Ascending aorta (tissue), 2 donors: ENCODE measurements at regions not wholly inside any gene's neighbourhood (a gene's known extent, or its start where the extent isn't known, plus 50 kb on each side); places are given as distances from the start of the nearest gene placed in this dataset.

Experiments used
- DNase-seq, 2 donors: peaks; one replicate each; pipeline ENCODE4 v3.0.0-alpha.2; 2019; ENCODE audit warnings: low spot score in 2 of 2
- H3K27ac ChIP-seq, 2 donors: fragments of 200-600 bp; sonication (generic); one replicate each; pipeline ENCODE4 v1.5.1; 2016 to 2017; ENCODE audit warnings: mild to moderate bottlenecking in 1 of 2
- H3K27me3 ChIP-seq: fragments of 200-600 bp; sonication (generic); one replicate; pipeline ENCODE4 v1.5.1; 2017
- H3K36me3 ChIP-seq, 2 donors: fragments of 200-600 bp; sonication (generic); one replicate each; pipeline ENCODE4 v1.5.1; 2016
- H3K4me1 ChIP-seq, 2 donors: fragments of 200-600 bp; sonication (generic); one replicate each; pipeline ENCODE4 v1.5.1; 2016 to 2017; ENCODE audit warnings: mild to moderate bottlenecking in 1 of 2
- H3K4me3 ChIP-seq, 2 donors: fragments of 200-600 bp; sonication (generic); one replicate each; pipeline ENCODE4 v1.5.1; 2016 to 2017; ENCODE audit warnings: mild to moderate bottlenecking in 1 of 2
- H3K9me3 ChIP-seq, 2 donors: fragments of 200-600 bp; sonication (generic); one replicate each; pipeline ENCODE4 v1.5.1; 2016
- intact Hi-C: fragments of 100-400 bp; cut with DNase I; formaldehyde crosslinking; loops from one replicate; pipeline ENCODE4 v1.15.1; 2023
- TF ChIP-seq, protein P1 (sequence below), 3 experiments: fragments of 200-600 bp in 2 of 3; fragments of 450-650 bp in 1 of 3; sonication (generic) in 2 of 3; IDR thresholded peaks; one replicate each; pipeline ENCODE4 v1.5.1; 2016 to 2019; ENCODE audit warnings: antibody characterized with exemption in 3 of 3, mild to moderate bottlenecking in 1 of 3, moderate library complexity in 1 of 3

DNA sequence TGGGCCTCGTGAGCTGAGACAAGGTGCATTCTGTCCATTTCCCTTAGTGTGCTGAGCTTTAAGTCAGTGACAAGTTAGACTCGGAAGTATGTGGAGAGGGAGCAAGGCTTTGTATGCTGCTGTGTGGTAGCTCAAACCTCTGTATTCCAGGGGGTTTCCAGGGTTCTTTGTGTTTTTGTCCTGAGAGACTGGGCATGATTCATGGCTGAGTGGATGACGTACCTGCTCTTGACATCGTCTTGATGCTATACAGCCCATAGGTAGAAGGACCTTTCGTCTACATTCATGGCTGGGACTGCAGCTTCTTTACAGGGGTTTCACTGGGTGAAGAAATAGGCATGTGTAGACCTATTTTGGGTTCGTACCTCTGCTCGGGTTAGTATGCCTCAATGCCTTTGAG is 162.7 kb upstream of the WDR1 start:
- Histone ChIP-seq H3K4me1 (no peaks in the 10 kb centered on the region), H3K4me3 (no peak overlapping the region), H3K27ac (no peak overlapping the region), H3K9me3 (no peaks in the 10 kb centered on the region), H3K36me3 (no peaks in the 10 kb centered on the region), H3K27me3 (no peaks in the 10 kb centered on the region)
- TF ChIP-seq, protein P1, sequence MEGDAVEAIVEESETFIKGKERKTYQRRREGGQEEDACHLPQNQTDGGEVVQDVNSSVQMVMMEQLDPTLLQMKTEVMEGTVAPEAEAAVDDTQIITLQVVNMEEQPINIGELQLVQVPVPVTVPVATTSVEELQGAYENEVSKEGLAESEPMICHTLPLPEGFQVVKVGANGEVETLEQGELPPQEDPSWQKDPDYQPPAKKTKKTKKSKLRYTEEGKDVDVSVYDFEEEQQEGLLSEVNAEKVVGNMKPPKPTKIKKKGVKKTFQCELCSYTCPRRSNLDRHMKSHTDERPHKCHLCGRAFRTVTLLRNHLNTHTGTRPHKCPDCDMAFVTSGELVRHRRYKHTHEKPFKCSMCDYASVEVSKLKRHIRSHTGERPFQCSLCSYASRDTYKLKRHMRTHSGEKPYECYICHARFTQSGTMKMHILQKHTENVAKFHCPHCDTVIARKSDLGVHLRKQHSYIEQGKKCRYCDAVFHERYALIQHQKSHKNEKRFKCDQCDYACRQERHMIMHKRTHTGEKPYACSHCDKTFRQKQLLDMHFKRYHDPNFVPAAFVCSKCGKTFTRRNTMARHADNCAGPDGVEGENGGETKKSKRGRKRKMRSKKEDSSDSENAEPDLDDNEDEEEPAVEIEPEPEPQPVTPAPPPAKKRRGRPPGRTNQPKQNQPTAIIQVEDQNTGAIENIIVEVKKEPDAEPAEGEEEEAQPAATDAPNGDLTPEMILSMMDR (IDR thresholded peaks at IDR 0.05): no peak
- no peak for DNase-seq
- intact Hi-C loops: no loop called here

DNA sequence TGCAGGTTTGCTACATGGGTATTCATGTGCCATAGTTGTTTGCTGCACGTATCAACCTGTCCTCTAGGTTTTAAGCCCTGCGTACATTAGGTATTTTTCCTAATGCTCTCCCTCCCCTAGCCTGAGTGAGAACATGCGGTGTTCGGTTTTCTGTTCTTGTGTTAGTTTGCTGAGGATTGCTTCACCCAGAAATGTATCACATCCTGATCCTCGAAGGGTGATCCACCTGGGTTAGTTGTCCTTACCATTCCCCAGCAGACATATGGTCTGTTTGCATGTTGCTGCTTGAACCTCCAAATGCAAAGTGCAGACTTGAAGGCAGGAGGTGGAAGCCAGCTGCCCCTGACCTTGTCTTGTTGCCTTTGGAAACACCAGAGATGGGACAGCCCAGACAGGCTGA is 161.5 kb upstream of the WDR1 start:
- no peaks in the 10 kb centered on the region for H3K36me3 ChIP-seq
- H3K4me1 ChIP-seq: no peaks in the 10 kb centered on the region
- no peaks in the 10 kb centered on the region for H3K27me3 ChIP-seq
- no peak overlapping the region for H3K4me3 ChIP-seq
- TF ChIP-seq, protein P1 (IDR thresholded peaks at IDR 0.05): no peak
- DNase-seq: no peak
- intact Hi-C loops: no loop called here
- no peaks in the 10 kb centered on the region for H3K9me3 ChIP-seq
- H3K27ac ChIP-seq: no peak overlapping the region

DNA sequence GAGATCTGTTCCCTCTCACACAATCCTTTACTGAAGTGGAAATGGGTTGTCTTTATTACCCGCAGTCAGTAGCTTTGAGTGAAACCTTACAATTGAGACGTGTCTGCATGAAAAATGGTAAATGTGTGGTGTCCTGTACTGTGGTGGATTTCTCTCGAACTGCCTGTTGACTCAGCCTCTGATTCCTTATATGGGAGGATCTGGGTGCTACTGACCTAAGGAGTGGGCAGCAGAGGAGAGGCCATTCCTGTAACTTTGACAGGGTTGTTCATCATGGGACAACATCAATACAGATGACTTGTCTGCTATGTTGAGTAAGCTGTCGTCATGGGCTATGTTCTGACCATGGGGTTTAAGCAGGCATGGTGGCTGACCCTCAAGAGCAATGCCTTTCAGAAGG is 159.6 kb upstream of the WDR1 start:
- H3K4me3 ChIP-seq: no peak overlapping the region
- H3K4me1 ChIP-seq: no peaks in the 10 kb centered on the region
- TF ChIP-seq, protein P1 (IDR thresholded peaks at IDR 0.05): no peak
- no peak overlapping the region for H3K27ac ChIP-seq
- no peak for DNase-seq
- intact Hi-C loops: no loop called here
- no peaks in the 10 kb centered on the region for H3K9me3 ChIP-seq
- no peaks in the 10 kb centered on the region for H3K36me3 ChIP-seq
- no peaks in the 10 kb centered on the region for H3K27me3 ChIP-seq

DNA sequence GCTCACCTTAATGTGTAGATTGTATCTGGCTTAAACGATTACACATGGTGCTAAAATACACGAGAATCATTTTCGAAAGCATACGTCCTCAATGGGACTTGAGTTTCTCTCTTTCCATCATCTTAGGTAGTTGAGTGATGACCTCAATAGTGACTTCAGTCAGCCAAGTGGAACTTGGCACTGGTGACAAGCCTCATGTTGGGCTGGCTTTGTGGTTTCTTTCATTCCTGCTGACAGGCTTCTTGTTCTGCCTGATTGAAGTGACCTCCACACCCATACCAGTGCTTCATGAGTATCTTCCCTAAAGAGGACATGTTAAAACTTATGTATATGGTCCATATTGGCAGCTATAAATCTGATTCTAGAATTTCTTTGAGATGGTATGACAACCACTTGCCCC is 159.1 kb upstream of the WDR1 start:
- Histone ChIP-seq H3K4me1 (no peaks in the 10 kb centered on the region), H3K4me3 (no peak overlapping the region), H3K27me3 (no peaks in the 10 kb centered on the region), H3K36me3 (no peaks in the 10 kb centered on the region), H3K9me3 (no peaks in the 10 kb centered on the region), H3K27ac (no peak overlapping the region)
- TF ChIP-seq, protein P1 (IDR thresholded peaks at IDR 0.05): no peak
- DNase-seq: no peak
- intact Hi-C loops: no loop called here

DNA sequence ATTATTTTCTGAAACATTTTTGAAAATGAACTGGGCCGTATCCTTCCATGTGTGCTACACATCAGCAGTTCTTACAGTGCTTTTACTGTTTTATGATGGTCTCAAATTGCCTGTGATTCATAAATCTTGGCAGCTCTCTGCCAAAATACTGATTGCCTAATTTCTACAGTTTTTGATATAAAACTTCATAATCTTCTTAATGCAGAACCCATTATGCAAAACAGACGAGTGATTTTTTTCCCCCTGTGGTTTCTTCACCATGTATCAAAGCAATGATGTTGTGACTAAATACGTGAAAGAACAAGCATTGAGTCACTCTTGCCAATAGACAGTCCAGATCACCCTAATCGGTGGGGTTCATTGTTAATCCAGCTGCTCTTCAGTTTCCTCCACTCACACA is 156.4 kb upstream of the WDR1 start:
- Histone ChIP-seq H3K4me1 (no peaks in the 10 kb centered on the region), H3K27ac (no peak overlapping the region), H3K4me3 (no peak overlapping the region), H3K36me3 (no peaks in the 10 kb centered on the region), H3K9me3 (no peaks in the 10 kb centered on the region), H3K27me3 (no peaks in the 10 kb centered on the region)
- no peak for DNase-seq
- intact Hi-C loops: no loop called here
- TF ChIP-seq, protein P1 (IDR thresholded peaks at IDR 0.05): no peak

DNA sequence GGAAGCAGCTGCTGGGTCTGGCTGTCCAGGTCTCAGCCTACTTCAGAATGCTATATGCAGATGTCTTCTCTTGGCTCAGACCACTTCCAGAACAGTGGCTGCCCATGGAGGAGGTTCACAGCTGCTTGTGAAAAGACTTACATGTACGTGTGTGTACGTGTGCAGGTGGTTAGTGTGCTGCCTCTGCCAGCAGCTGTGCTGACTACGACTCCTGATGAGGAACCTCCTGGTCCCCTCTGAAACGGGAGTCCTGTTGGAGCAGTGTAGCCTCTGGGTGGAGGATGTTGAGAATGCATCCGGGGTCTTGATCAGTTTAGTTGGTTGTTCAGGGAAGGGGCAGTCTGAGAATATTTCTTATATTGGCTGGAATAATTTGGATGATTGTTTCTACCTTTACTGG is 155.9 kb upstream of the WDR1 start:
- no peaks in the 10 kb centered on the region for H3K36me3 ChIP-seq
- intact Hi-C loops: no loop called here
- TF ChIP-seq, protein P1 (IDR thresholded peaks at IDR 0.05): no peak

More for the DNA sequence above, 155.9 kb upstream of the WDR1 start:
- Histone ChIP-seq H3K27ac (no peak overlapping the region), H3K4me3 (no peak overlapping the region), H3K4me1 (no peaks in the 10 kb centered on the region), H3K27me3 (no peaks in the 10 kb centered on the region), H3K9me3 (no peaks in the 10 kb centered on the region)
- DNase-seq: no peak
